ENCODE measurements at regions not wholly inside any gene's neighbourhood (a gene's known extent, or its start where the extent isn't known, plus 50 kb on each side); places are given as distances from the start of the nearest gene placed in this dataset.
A peak's percentile ranks its signal among the peaks of the same experiment; 100 is the strongest.

- H3K36me3 ChIP-seq (ENCODE audit: control insufficient read depth in 4 of 4, insufficient read depth in 4 of 4, low read length in 3 of 4): no peaks in the 10 kb centered on the region
- peak in 2 of 3 donors; percentile 54 to 68 for DNase-seq
- POLR2A ChIA-PET: interaction anchor here (0.6 kb wide), 1 partner anchor 191 kb away, joined by 3 read pairs; no protein-coding TSS in a partner anchor
- no peak overlapping the region for H3K4me3 ChIP-seq (ENCODE audit: control insufficient read depth in 1 of 7, extremely low read depth in 1 of 7, insufficient read depth in 4 of 7, low read depth in 2 of 7, low read length in 6 of 7)
- H3K9me3 ChIP-seq (ENCODE audit: control extremely low read depth in 1 of 5, control insufficient read depth in 4 of 5, insufficient read depth in 2 of 5, low read depth in 1 of 5, low read length in 4 of 5): no peaks in the 10 kb centered on the region
- no peaks in the 10 kb centered on the region for H3K27me3 ChIP-seq (replicated peaks in 2 of 5; ENCODE audit: control insufficient read depth in 4 of 5, insufficient read depth in 5 of 5, low read length in 4 of 5)
- H3K27ac ChIP-seq (ENCODE audit: insufficient read depth in 1 of 2, low read depth in 1 of 2, low read length in 2 of 2, poor library complexity in 1 of 2, severe bottlenecking in 2 of 2): no peak overlapping the region
- CTCF ChIA-PET: interaction anchor here (1.0 to 1.1 kb wide), 2 partner anchors 12 to 27 kb away, joined by 3 read pairs; no protein-coding TSS in a partner anchor
- peaks cover 5 to 66% (median 39%) of the 10 kb centered on the region in 4 experiments for H3K4me1 ChIP-seq (ENCODE audit: control extremely low read depth in 1 of 4, control insufficient read depth in 4 of 4, insufficient read depth in 4 of 4, low read length in 3 of 4)
- WGBS (ENCODE audit: insufficient coverage): no CpG with 5 or more reads among the region's 3 CpGs
Measured at GRCh38 chr9:656926-657568, 184.4 kb upstream of the DMRT1 start.

DNA sequence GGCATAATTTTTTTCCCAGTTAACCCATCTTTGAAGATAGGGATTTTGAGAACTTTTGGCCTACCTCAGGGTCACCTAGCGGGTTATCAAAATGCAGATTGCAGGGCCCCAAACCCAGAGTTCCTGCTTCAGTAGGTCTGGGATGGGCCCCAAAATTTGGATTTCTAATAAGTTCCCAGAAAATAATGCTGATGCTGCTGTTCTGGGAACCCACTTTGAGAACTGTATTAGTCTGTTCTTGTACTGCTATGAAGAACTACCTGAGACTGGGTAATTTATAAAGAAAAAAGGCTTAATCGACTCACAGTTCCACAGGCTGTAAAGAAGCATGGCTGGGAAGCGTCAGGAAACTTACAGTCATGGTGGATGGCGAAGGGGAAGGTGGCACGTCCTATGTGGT, 182.2 kb upstream of the DMRT1 start:
- ChIA-PET CTCF (no interaction called here), POLR2A (no interaction called here)
- Histone ChIP-seq H3K27me3 (replicated peaks in 2 of 5; ENCODE audit: control insufficient read depth in 4 of 5, insufficient read depth in 5 of 5, low read length in 4 of 5) (no peaks in the 10 kb centered on the region), H3K36me3 (ENCODE audit: control insufficient read depth in 4 of 4, insufficient read depth in 4 of 4, low read length in 3 of 4) (no peaks in the 10 kb centered on the region), H3K4me3 (ENCODE audit: control insufficient read depth in 1 of 7, extremely low read depth in 1 of 7, insufficient read depth in 4 of 7, low read depth in 2 of 7, low read length in 6 of 7) (no peak overlapping the region), H3K9me3 (ENCODE audit: control extremely low read depth in 1 of 5, control insufficient read depth in 4 of 5, insufficient read depth in 2 of 5, low read depth in 1 of 5, low read length in 4 of 5) (no peaks in the 10 kb centered on the region), H3K4me1 (ENCODE audit: control extremely low read depth in 1 of 4, control insufficient read depth in 4 of 4, insufficient read depth in 4 of 4, low read length in 3 of 4) (peaks cover under 1 to 48% (median 31%) of the 10 kb centered on the region in 4 experiments), H3K27ac (ENCODE audit: insufficient read depth in 1 of 2, low read depth in 1 of 2, low read length in 2 of 2, poor library complexity in 1 of 2, severe bottlenecking in 2 of 2) (no peak overlapping the region)
- DNase-seq: no peak
- 88% methylated on average over 5 of the region's 5 CpGs for WGBS (ENCODE audit: insufficient coverage)

- Histone ChIP-seq H3K4me1 (ENCODE audit: control extremely low read depth in 1 of 4, control insufficient read depth in 4 of 4, insufficient read depth in 4 of 4, low read length in 3 of 4) (peaks cover 0 to 39% (median 25%) of the 10 kb centered on the region in 4 experiments), H3K4me3 (ENCODE audit: control insufficient read depth in 1 of 7, extremely low read depth in 1 of 7, insufficient read depth in 4 of 7, low read depth in 2 of 7, low read length in 6 of 7) (peak overlapping the region in 2 of 7 experiments; percentile 17 to 32), H3K9me3 (ENCODE audit: control extremely low read depth in 1 of 5, control insufficient read depth in 4 of 5, insufficient read depth in 2 of 5, low read depth in 1 of 5, low read length in 4 of 5) (no peaks in the 10 kb centered on the region), H3K27ac (ENCODE audit: insufficient read depth in 1 of 2, low read depth in 1 of 2, low read length in 2 of 2, poor library complexity in 1 of 2, severe bottlenecking in 2 of 2) (no peak overlapping the region), H3K36me3 (ENCODE audit: control insufficient read depth in 4 of 4, insufficient read depth in 4 of 4, low read length in 3 of 4) (no peaks in the 10 kb centered on the region), H3K27me3 (replicated peaks in 2 of 5; ENCODE audit: control insufficient read depth in 4 of 5, insufficient read depth in 5 of 5, low read length in 4 of 5) (no peaks in the 10 kb centered on the region)
- ChIA-PET CTCF (interaction anchor here (0.9 kb wide), 1 partner anchor 90 kb away, joined by 4 read pairs; no protein-coding TSS in a partner anchor), POLR2A (interaction anchor here (0.6 kb wide), 1 partner anchor 146 kb away, joined by 4 read pairs; no protein-coding TSS in a partner anchor)
- peak; percentile 60 to 71 (median 60) for DNase-seq
- 100% methylated on average over 1 of the region's 2 CpGs for WGBS (ENCODE audit: insufficient coverage)
Measured at GRCh38 chr9:660227-660626, 181.3 kb upstream of the DMRT1 start.

DNA sequence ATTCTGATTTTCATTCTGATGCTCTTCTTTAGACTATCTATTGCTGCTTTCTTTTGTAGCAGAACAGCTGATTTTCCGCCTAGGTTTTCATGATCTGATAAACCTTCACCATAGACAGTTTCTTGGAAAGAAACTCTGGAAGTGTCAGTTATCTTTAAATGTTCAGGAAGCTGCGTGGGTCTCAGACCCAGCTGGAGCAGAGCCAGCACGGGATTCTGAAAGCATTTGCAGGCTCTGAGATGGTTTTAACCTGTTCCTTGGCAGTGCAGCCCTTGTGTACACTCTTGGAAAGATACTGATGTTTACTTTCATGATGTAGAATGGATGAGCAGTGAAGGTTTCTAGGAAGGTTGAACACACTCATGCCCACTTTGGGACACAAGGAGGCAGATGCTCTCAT, 178.0 kb upstream of the DMRT1 start:
- no peak for DNase-seq
- ChIA-PET POLR2A (no interaction called here), CTCF (no interaction called here)
- no peaks in the 10 kb centered on the region for H3K27me3 ChIP-seq (replicated peaks in 2 of 5; ENCODE audit: control insufficient read depth in 4 of 5, insufficient read depth in 5 of 5, low read length in 4 of 5)
- H3K4me3 ChIP-seq (ENCODE audit: control insufficient read depth in 1 of 7, extremely low read depth in 1 of 7, insufficient read depth in 4 of 7, low read depth in 2 of 7, low read length in 6 of 7): no peak overlapping the region
- no peaks in the 10 kb centered on the region for H3K9me3 ChIP-seq (ENCODE audit: control extremely low read depth in 1 of 5, control insufficient read depth in 4 of 5, insufficient read depth in 2 of 5, low read depth in 1 of 5, low read length in 4 of 5)
- H3K4me1 ChIP-seq (ENCODE audit: control extremely low read depth in 1 of 4, control insufficient read depth in 4 of 4, insufficient read depth in 4 of 4, low read length in 3 of 4): peaks cover 0 to 20% (median 16%) of the 10 kb centered on the region in 4 experiments
- H3K27ac ChIP-seq (ENCODE audit: insufficient read depth in 1 of 2, low read depth in 1 of 2, low read length in 2 of 2, poor library complexity in 1 of 2, severe bottlenecking in 2 of 2): no peak overlapping the region
- WGBS (ENCODE audit: insufficient coverage): 0% methylated on average over 2 of the region's 3 CpGs
- H3K36me3 ChIP-seq (ENCODE audit: control insufficient read depth in 4 of 4, insufficient read depth in 4 of 4, low read length in 3 of 4): peaks cover 0 to 3% (median 0%) of the 10 kb centered on the region in 4 experiments

DNA sequence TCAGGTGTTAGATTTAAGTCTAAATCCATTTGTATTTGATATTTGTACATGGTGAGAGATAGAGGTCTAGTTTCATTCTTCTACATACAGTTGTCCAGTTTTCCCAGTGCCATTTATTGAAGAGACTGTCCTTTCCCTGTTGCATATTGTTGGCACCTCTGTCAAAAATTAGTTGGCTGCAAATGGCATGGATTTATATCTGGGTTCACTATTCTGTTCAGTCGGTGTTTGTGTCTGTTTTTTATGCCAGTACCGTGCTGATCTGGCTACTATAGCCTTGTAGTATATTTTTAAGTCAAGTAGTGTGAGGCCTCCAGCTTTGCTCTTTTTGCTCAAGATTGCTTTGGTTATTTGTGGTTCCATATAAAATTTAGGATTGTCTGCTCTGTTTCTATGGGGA, 176.2 kb upstream of the DMRT1 start:
- 100% methylated on average over 2 of the region's 2 CpGs for WGBS (ENCODE audit: insufficient coverage)
- Histone ChIP-seq H3K27me3 (replicated peaks in 2 of 5; ENCODE audit: control insufficient read depth in 4 of 5, insufficient read depth in 5 of 5, low read length in 4 of 5) (no peaks in the 10 kb centered on the region), H3K27ac (ENCODE audit: insufficient read depth in 1 of 2, low read depth in 1 of 2, low read length in 2 of 2, poor library complexity in 1 of 2, severe bottlenecking in 2 of 2) (no peak overlapping the region), H3K4me1 (ENCODE audit: control extremely low read depth in 1 of 4, control insufficient read depth in 4 of 4, insufficient read depth in 4 of 4, low read length in 3 of 4) (peaks cover 0 to 10% (median 6%) of the 10 kb centered on the region in 4 experiments), H3K4me3 (ENCODE audit: control insufficient read depth in 1 of 7, extremely low read depth in 1 of 7, insufficient read depth in 4 of 7, low read depth in 2 of 7, low read length in 6 of 7) (no peak overlapping the region), H3K36me3 (ENCODE audit: control insufficient read depth in 4 of 4, insufficient read depth in 4 of 4, low read length in 3 of 4) (peaks cover 0 to 3% (median 0%) of the 10 kb centered on the region in 4 experiments), H3K9me3 (ENCODE audit: control extremely low read depth in 1 of 5, control insufficient read depth in 4 of 5, insufficient read depth in 2 of 5, low read depth in 1 of 5, low read length in 4 of 5) (peaks cover 0 to 8% (median 2%) of the 10 kb centered on the region in 5 experiments)
- ChIA-PET CTCF (interaction anchor here (0.7 kb wide), 1 partner anchor 15 kb away, joined by 3 read pairs; no protein-coding TSS in a partner anchor), POLR2A (no interaction called here)
- no peak for DNase-seq

DNA sequence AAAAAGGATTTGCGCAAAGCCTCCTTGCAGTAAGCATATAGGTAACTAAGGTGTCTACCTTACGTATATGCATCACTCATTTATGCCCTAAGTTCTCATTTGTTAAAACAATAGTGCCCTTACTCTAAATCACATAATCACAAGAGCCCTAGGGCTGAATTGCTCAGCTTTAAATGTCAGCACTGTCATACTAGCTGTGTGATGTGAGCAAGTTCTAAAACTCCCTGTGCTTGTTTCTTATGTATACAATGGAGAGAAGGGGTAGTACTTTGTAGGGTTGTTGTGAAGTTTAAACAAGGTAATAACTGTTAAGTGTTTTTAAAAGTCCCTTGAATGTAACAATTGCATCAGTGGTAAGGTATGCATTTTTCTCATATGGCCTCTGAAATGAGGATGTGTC, 169.5 kb upstream of the DMRT1 start:
- H3K4me3 ChIP-seq (ENCODE audit: control insufficient read depth in 1 of 7, extremely low read depth in 1 of 7, insufficient read depth in 4 of 7, low read depth in 2 of 7, low read length in 6 of 7): no peak overlapping the region
- ChIA-PET POLR2A (no interaction called here), CTCF (no interaction called here)
- DNase-seq: no peak
- 83% methylated on average over 1 of the region's 2 CpGs for WGBS (ENCODE audit: insufficient coverage)
- peaks cover 0 to 12% (median 2%) of the 10 kb centered on the region in 5 experiments for H3K9me3 ChIP-seq (ENCODE audit: control extremely low read depth in 1 of 5, control insufficient read depth in 4 of 5, insufficient read depth in 2 of 5, low read depth in 1 of 5, low read length in 4 of 5)
- peaks cover 0 to 3% (median 0%) of the 10 kb centered on the region in 4 experiments for H3K4me1 ChIP-seq (ENCODE audit: control extremely low read depth in 1 of 4, control insufficient read depth in 4 of 4, insufficient read depth in 4 of 4, low read length in 3 of 4)
- H3K36me3 ChIP-seq (ENCODE audit: control insufficient read depth in 4 of 4, insufficient read depth in 4 of 4, low read length in 3 of 4): peaks cover 0 to 3% (median 0%) of the 10 kb centered on the region in 4 experiments
- no peaks in the 10 kb centered on the region for H3K27me3 ChIP-seq (replicated peaks in 2 of 5; ENCODE audit: control insufficient read depth in 4 of 5, insufficient read depth in 5 of 5, low read length in 4 of 5)
- no peak overlapping the region for H3K27ac ChIP-seq (ENCODE audit: insufficient read depth in 1 of 2, low read depth in 1 of 2, low read length in 2 of 2, poor library complexity in 1 of 2, severe bottlenecking in 2 of 2)

GRCh38 chr9:672851-673250, 168.6 kb upstream of the DMRT1 start:
- ChIA-PET CTCF (no interaction called here), POLR2A (no interaction called here)
- 100% methylated on average over 3 of the region's 4 CpGs for WGBS (ENCODE audit: insufficient coverage)
- peaks cover 0 to 1% (median 0%) of the 10 kb centered on the region in 4 experiments for H3K36me3 ChIP-seq (ENCODE audit: control insufficient read depth in 4 of 4, insufficient read depth in 4 of 4, low read length in 3 of 4)
- peaks cover 0 to 10% (median 1%) of the 10 kb centered on the region in 4 experiments for H3K4me1 ChIP-seq (ENCODE audit: control extremely low read depth in 1 of 4, control insufficient read depth in 4 of 4, insufficient read depth in 4 of 4, low read length in 3 of 4)
- H3K9me3 ChIP-seq (ENCODE audit: control extremely low read depth in 1 of 5, control insufficient read depth in 4 of 5, insufficient read depth in 2 of 5, low read depth in 1 of 5, low read length in 4 of 5): peaks cover 0 to 12% (median 2%) of the 10 kb centered on the region in 5 experiments
- no peak overlapping the region for H3K4me3 ChIP-seq (ENCODE audit: control insufficient read depth in 1 of 7, extremely low read depth in 1 of 7, insufficient read depth in 4 of 7, low read depth in 2 of 7, low read length in 6 of 7)
- DNase-seq: no peak
- H3K27me3 ChIP-seq (replicated peaks in 2 of 5; ENCODE audit: control insufficient read depth in 4 of 5, insufficient read depth in 5 of 5, low read length in 4 of 5): no peaks in the 10 kb centered on the region
- H3K27ac ChIP-seq (ENCODE audit: insufficient read depth in 1 of 2, low read depth in 1 of 2, low read length in 2 of 2, poor library complexity in 1 of 2, severe bottlenecking in 2 of 2): no peak overlapping the region

All from common myeloid progenitor, CD34-positive (primary cell).